Endothelial cell of umbilical vein (primary cell): ENCODE measurements at regions not wholly inside any gene's neighbourhood (a gene's known extent, or its start where the extent isn't known, plus 50 kb on each side); places are given as distances from the start of the nearest gene placed in this dataset.

ENCODE experiments used
- BruUV-seq: library from RNA; stranded (reverse); fragments of 400-500 nt; replicated peaks from 2 replicates; lab custom pipeline; 2021; lab: Mats Ljungman, UMichigan
- CTCF ChIA-PET: fragments of 300-600, 350-600 bp; sonication (Branson Sonifier 250); formaldehyde crosslinking; loops from one replicate; lab custom pipeline; 2021; ENCODE audit warnings: antibody characterized with exemption, inconsistent platforms; lab: Charles Lee
- POLR2A ChIA-PET: fragments of 300-600, 350-600 bp; sonication (Branson Sonifier 250); formaldehyde crosslinking; loops from one replicate; lab custom pipeline; 2021; ENCODE audit warnings: antibody characterized with exemption, inconsistent platforms; lab: Charles Lee
- DNase-seq: peaks from one replicate; pipeline ENCODE4 v3.0.0-alpha.2; 2011; ENCODE audit warnings: low read depth, low spot score
- FAIRE-seq: peaks from 2 replicates; lab custom pipeline; 2011; peaks lifted over from hg19 to GRCh38; lab: Jason Lieb, UNC
- H2AFZ ChIP-seq: 2 replicates; pipeline ENCODE4 v1.6.0; 2012; ENCODE audit warnings: low read depth, low read length, control low read depth, inconsistent platforms
- H3K27ac ChIP-seq: 2 replicates; pipeline ENCODE4 v1.5.1; 2011; ENCODE audit warnings: low read depth, mild to moderate bottlenecking, control low read depth, low read length, moderate library complexity; ENCODE audit not compliant: insufficient read depth
- H3K27me3 ChIP-seq, 2 experiments: 2 replicates each; pipeline versions ENCODE4 v1.6.0 to v1.6.1; 2011; ENCODE audit warnings: low read length in 2 of 2, mixed read lengths in 1 of 2; ENCODE audit not compliant: control insufficient read depth in 2 of 2, insufficient read depth in 2 of 2
- H3K36me3 ChIP-seq, 2 experiments: 2 replicates in 1 of 2; 3 replicates in 1 of 2; pipeline ENCODE4 v1.5.1; 2011; ENCODE audit warnings: low read length in 2 of 2, mild to moderate bottlenecking in 1 of 2, moderate library complexity in 1 of 2; ENCODE audit not compliant: control insufficient read depth in 2 of 2, insufficient read depth in 2 of 2; ENCODE audit errors: extremely low read depth in 1 of 2
- H3K4me1 ChIP-seq: 3 replicates; pipeline ENCODE4 v1.5.1; 2011; ENCODE audit warnings: mild to moderate bottlenecking, low read length; ENCODE audit not compliant: control insufficient read depth, insufficient read depth; ENCODE audit errors: extremely low read depth
- H3K4me2 ChIP-seq: 2 replicates; pipeline ENCODE4 v1.6.1; 2011; ENCODE audit warnings: low read length, control low read depth, mixed read lengths; ENCODE audit not compliant: insufficient read depth
- H3K4me3 ChIP-seq, 3 experiments: fragments of 200-600 bp in 1 of 3; sonication (generic), shearing (Covaris generic) in 1 of 3; replicated peaks in 1 of 3; 2 replicates each; pipeline ENCODE4 v1.5.1; 2011 to 2016; ENCODE audit warnings: control low read depth in 3 of 3, low read length in 3 of 3, mild to moderate bottlenecking in 2 of 3, inconsistent platforms in 1 of 3, low read depth in 1 of 3, moderate library complexity in 1 of 3; ENCODE audit not compliant: insufficient read depth in 1 of 3
- H3K79me2 ChIP-seq: 2 replicates; pipeline ENCODE4 v1.6.0; 2012; ENCODE audit warnings: low read length, inconsistent platforms; ENCODE audit not compliant: control insufficient read depth, insufficient read depth
- H3K9ac ChIP-seq: replicated peaks from 2 replicates; pipeline ENCODE3; 2011; ENCODE audit warnings: low read length, control low read depth; ENCODE audit not compliant: insufficient read depth; ENCODE audit errors: extremely low read depth
- H3K9me1 ChIP-seq: replicated peaks from 3 replicates; pipeline ENCODE4 v1.6.0; 2011; ENCODE audit warnings: mild to moderate bottlenecking, low read length; ENCODE audit not compliant: control insufficient read depth, insufficient read depth; ENCODE audit errors: extremely low read depth
- H3K9me3 ChIP-seq: replicated peaks from 2 replicates; pipeline ENCODE4 v1.5.1; 2012; ENCODE audit warnings: low read length, inconsistent platforms; ENCODE audit not compliant: control insufficient read depth, insufficient read depth
- H4K20me1 ChIP-seq: replicated peaks from 2 replicates; pipeline ENCODE3; 2011; ENCODE audit warnings: mild to moderate bottlenecking, low read length; ENCODE audit not compliant: control insufficient read depth, insufficient read depth; ENCODE audit errors: extremely low read depth
- CTCF ChIP-seq, 2 donors: IDR thresholded peaks; 1 replicate in 1 of 2; 2 replicates in 1 of 2; pipeline ENCODE4 v1.5.1; 2011; ENCODE audit warnings: low read length in 2 of 2, mild to moderate bottlenecking in 2 of 2, moderate library complexity in 2 of 2, control low read depth in 1 of 2, inconsistent platforms in 1 of 2, low read depth in 1 of 2; ENCODE audit not compliant: insufficient read depth in 1 of 2; ENCODE audit errors: extremely low read depth in 1 of 2
- EZH2 ChIP-seq: IDR thresholded peaks from 2 replicates; pipeline ENCODE4 v1.6.1; 2012; ENCODE audit warnings: borderline replicate concordance, low read depth, mild to moderate bottlenecking, moderate library complexity, low read length, inconsistent platforms; ENCODE audit not compliant: severe bottlenecking
- FOS ChIP-seq: IDR thresholded peaks from 2 replicates; pipeline ENCODE4 v1.6.1; 2011; ENCODE audit warnings: mild to moderate bottlenecking, low read length, moderate library complexity, borderline replicate concordance; ENCODE audit not compliant: insufficient read depth
- GATA2 ChIP-seq: IDR thresholded peaks from 2 replicates; pipeline ENCODE4 v1.7.0; 2011; ENCODE audit warnings: low read depth, mild to moderate bottlenecking, moderate library complexity, mixed read lengths, low read length; ENCODE audit not compliant: insufficient read length, insufficient read depth
- JUN ChIP-seq: IDR thresholded peaks from 2 replicates; pipeline ENCODE4 v1.6.1; 2011; ENCODE audit warnings: borderline replicate concordance, low read depth; ENCODE audit not compliant: insufficient read length, insufficient read depth
- MAX ChIP-seq: IDR thresholded peaks from 2 replicates; pipeline ENCODE4 v1.6.1; 2011; ENCODE audit not compliant: insufficient read depth, insufficient read length
- MYC ChIP-seq: IDR thresholded peaks from one replicate; pipeline ENCODE4 v1.6.1; 2011; ENCODE audit warnings: mild to moderate bottlenecking, low read depth, low read length
- POLR2A ChIP-seq: IDR thresholded peaks from 2 replicates; pipeline ENCODE4 v1.6.1; 2012; ENCODE audit warnings: low read depth, mild to moderate bottlenecking, control low read depth, low read length
- POLR2AphosphoS5 ChIP-seq: IDR thresholded peaks from 2 replicates; pipeline ENCODE4 v1.6.1; 2012; ENCODE audit warnings: low read depth, mild to moderate bottlenecking, control low read depth, low read length, moderate library complexity; ENCODE audit not compliant: insufficient read depth
- dilution Hi-C: fragments of 300-500 bp; cut with MboI; formaldehyde crosslinking; loops from one replicate; pipeline ENCODE4 v1.15.0; 2019; ENCODE audit warnings: low sequenced_read_pairs; ENCODE audit not compliant: extremely low pct_ligation_motif_present
- intact Hi-C: fragments of 100-400 bp; cut with micrococcal nuclease; formaldehyde crosslinking; loops from one replicate; pipeline ENCODE4 v1.10.0; 2022

GRCh38 chr11:119496997-119497396, 74.0 kb upstream of the THY1 start:
- no peak overlapping the region for H3K4me2 ChIP-seq
- intact Hi-C loops (no loop called here), dilution Hi-C loops (no loop called here)
- peaks cover 4 to 6% of the 10 kb centered on the region in 2 experiments for H3K27me3 ChIP-seq
- FAIRE-seq: no peak
- no peaks in the 10 kb centered on the region for H3K36me3 ChIP-seq
- H3K4me1 ChIP-seq: no peaks in the 10 kb centered on the region
- H3K9me3 ChIP-seq: no peaks in the 10 kb centered on the region
- H3K4me3 ChIP-seq: no peak overlapping the region
- H3K27ac ChIP-seq: no peak overlapping the region
- no peaks in the 10 kb centered on the region for H3K79me2 ChIP-seq
- no peak for DNase-seq
- no TSS peak for BruUV-seq
- H4K20me1 ChIP-seq: no peaks in the 10 kb centered on the region
- H3K9ac ChIP-seq: no peak overlapping the region
- TF ChIP-seq POLR2AphosphoS5: no peak
- TF ChIP-seq EZH2: no peak
- TF ChIP-seq MYC: no peak
- no peak for TF ChIP-seq CTCF (IDR thresholded peaks at IDR 0.05; ENCODE audit: extremely low read depth in 1 of 2, insufficient read depth in 1 of 2, low read depth in 1 of 2, low read length in 2 of 2)
- TF ChIP-seq POLR2A: no peak
- TF ChIP-seq JUN: no peak
- TF ChIP-seq FOS: no peak
- no peak for TF ChIP-seq MAX
- no peak for TF ChIP-seq GATA2
- POLR2A ChIA-PET: no interaction called here
- no peaks in the 10 kb centered on the region for H3K9me1 ChIP-seq
- CTCF ChIA-PET: no interaction called here
- H2AFZ ChIP-seq: no peak overlapping the region
